ENCODE measurements at regions not wholly inside any gene's neighbourhood (a gene's known extent, or its start where the extent isn't known, plus 50 kb on each side); places are given as distances from the start of the nearest gene placed in this dataset.

GRCh38 chr6:132868057-132868456 is 53.7 kb downstream of the RPS12 start:
- DNase-seq (ENCODE audit: low read depth), result no peak

GRCh38 chr6:132872923-132873322 is 58.6 kb downstream of the RPS12 start:
- DNase-seq (ENCODE audit: low read depth), result no peak

GRCh38 chr6:132877003-132877402 is 62.6 kb downstream of the RPS12 start:
- DNase-seq (ENCODE audit: low read depth), result no peak

GRCh38 chr6:132887204-132887603 is 72.8 kb downstream of the RPS12 start:
- DNase-seq (ENCODE audit: low read depth), result no peak

GRCh38 chr6:132888701-132889100 is 74.3 kb downstream of the RPS12 start:
- no peak for DNase-seq (ENCODE audit: low read depth)

GRCh38 chr6:132892929-132893771 is 78.8 kb downstream of the RPS12 start:
- no peak for DNase-seq (ENCODE audit: low read depth)

- no peak for DNase-seq (ENCODE audit: low read depth)
These were observed 79.6 kb downstream of the RPS12 start for GRCh38 chr6:132893772-132894490.

GRCh38 chr6:132898376-132898775 is 84.0 kb downstream of the RPS12 start:
- no peak for DNase-seq (ENCODE audit: low read depth)

GRCh38 chr6:132900849-132901248 is 86.5 kb downstream of the RPS12 start:
- DNase-seq (ENCODE audit: low read depth), result no peak

GRCh38 chr6:132902901-132903300 is 88.5 kb downstream of the RPS12 start:
- no peak for DNase-seq (ENCODE audit: low read depth)

GRCh38 chr6:132907231-132907630 is 92.9 kb downstream of the RPS12 start:
- no peak for DNase-seq (ENCODE audit: low read depth)

GRCh38 chr6:132907914-132908313 is 93.5 kb downstream of the RPS12 start:
- DNase-seq (ENCODE audit: low read depth), result no peak

GRCh38 chr6:132909742-132910141 is 95.4 kb downstream of the RPS12 start:
- no peak for DNase-seq (ENCODE audit: low read depth)

GRCh38 chr6:132910759-132911158 is 96.4 kb downstream of the RPS12 start:
- DNase-seq (ENCODE audit: low read depth), result no peak

- DNase-seq (ENCODE audit: low read depth), result no peak
These were observed 104.9 kb downstream of the RPS12 start for GRCh38 chr6:132919045-132919860.

- DNase-seq (ENCODE audit: low read depth), result no peak
These were observed 113.3 kb downstream of the RPS12 start for GRCh38 chr6:132927713-132928112.

GRCh38 chr6:132929141-132929540 is 114.8 kb downstream of the RPS12 start:
- no peak for DNase-seq (ENCODE audit: low read depth)

GRCh38 chr6:132931313-132931712 is 116.9 kb downstream of the RPS12 start:
- no peak for DNase-seq (ENCODE audit: low read depth)

GRCh38 chr6:132931936-132932514 is 117.7 kb downstream of the RPS12 start:
- no peak for DNase-seq (ENCODE audit: low read depth)

- no peak for DNase-seq (ENCODE audit: low read depth)
These were observed 118.2 kb downstream of the RPS12 start for GRCh38 chr6:132932588-132932987.

- no peak for DNase-seq (ENCODE audit: low read depth)
These were observed 118.7 kb downstream of the RPS12 start for GRCh38 chr6:132933090-132933489.

- no peak for DNase-seq (ENCODE audit: low read depth)
These were observed 120.1 kb downstream of the RPS12 start for GRCh38 chr6:132934496-132934895.
